ENCODE measurements at regions not wholly inside any gene's neighbourhood (a gene's known extent, or its start where the extent isn't known, plus 50 kb on each side); places are given as distances from the start of the nearest gene placed in this dataset.

GRCh38 chr5:60489856-60490255 is 210.1 kb downstream of the DEPDC1B start:
- DNase-seq (ENCODE audit: low read depth): no peak
- no peak overlapping the region for H3K4me3 ChIP-seq (ENCODE audit: low read depth, low read length)
- TF ChIP-seq, protein P1, sequence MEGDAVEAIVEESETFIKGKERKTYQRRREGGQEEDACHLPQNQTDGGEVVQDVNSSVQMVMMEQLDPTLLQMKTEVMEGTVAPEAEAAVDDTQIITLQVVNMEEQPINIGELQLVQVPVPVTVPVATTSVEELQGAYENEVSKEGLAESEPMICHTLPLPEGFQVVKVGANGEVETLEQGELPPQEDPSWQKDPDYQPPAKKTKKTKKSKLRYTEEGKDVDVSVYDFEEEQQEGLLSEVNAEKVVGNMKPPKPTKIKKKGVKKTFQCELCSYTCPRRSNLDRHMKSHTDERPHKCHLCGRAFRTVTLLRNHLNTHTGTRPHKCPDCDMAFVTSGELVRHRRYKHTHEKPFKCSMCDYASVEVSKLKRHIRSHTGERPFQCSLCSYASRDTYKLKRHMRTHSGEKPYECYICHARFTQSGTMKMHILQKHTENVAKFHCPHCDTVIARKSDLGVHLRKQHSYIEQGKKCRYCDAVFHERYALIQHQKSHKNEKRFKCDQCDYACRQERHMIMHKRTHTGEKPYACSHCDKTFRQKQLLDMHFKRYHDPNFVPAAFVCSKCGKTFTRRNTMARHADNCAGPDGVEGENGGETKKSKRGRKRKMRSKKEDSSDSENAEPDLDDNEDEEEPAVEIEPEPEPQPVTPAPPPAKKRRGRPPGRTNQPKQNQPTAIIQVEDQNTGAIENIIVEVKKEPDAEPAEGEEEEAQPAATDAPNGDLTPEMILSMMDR (IDR thresholded peaks at IDR 0.05; ENCODE audit: insufficient read depth, low read length, poor library complexity, severe bottlenecking): no peak
- H3K36me3 ChIP-seq (ENCODE audit: control insufficient read depth, insufficient read depth, low read length): no peaks in the 10 kb centered on the region
- no peaks in the 10 kb centered on the region for H3K27me3 ChIP-seq (ENCODE audit: control insufficient read depth, insufficient read depth, low read length)

GRCh38 chr5:60489377-60489776 is 210.6 kb downstream of the DEPDC1B start:
- TF ChIP-seq, protein P1 (IDR thresholded peaks at IDR 0.05; ENCODE audit: insufficient read depth, low read length, poor library complexity, severe bottlenecking): no peak
- H3K4me3 ChIP-seq (ENCODE audit: low read depth, low read length): no peak overlapping the region
- DNase-seq (ENCODE audit: low read depth): no peak
- no peaks in the 10 kb centered on the region for H3K27me3 ChIP-seq (ENCODE audit: control insufficient read depth, insufficient read depth, low read length)
- H3K36me3 ChIP-seq (ENCODE audit: control insufficient read depth, insufficient read depth, low read length): no peaks in the 10 kb centered on the region

DNA sequence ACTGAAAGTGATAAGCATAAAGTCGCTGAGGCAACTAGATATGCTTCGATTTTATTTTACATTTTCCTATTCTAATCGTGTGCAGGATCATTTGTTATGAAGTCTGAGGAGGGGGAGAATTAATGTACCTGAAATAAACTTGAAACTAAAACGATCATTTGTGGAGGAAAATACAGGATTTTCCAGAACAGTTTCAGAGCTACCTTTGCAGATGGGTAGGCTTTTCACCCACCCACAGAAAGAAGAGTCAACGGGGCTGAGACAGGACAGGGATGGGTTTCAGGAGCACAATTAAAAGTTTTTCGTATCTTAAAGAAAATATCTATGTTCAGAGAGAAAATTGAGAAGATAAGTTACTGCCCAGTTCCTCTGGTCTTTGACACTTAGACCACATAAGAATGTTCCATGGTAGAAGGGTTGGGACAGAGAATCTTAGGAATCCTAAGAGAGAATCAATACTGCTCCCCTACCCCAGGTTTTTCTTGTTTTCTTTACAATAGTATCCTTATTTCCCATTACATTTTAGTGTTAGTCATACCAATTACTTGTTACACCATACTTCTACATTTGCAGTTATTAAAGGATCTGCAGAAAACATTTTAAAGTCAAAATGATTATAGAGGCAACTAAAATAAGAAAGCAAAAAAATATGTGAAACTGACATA is 211.4 kb downstream of the DEPDC1B start:
- TF ChIP-seq, protein P1 (IDR thresholded peaks at IDR 0.05; ENCODE audit: insufficient read depth, low read length, poor library complexity, severe bottlenecking): no peak
- H3K36me3 ChIP-seq (ENCODE audit: control insufficient read depth, insufficient read depth, low read length): no peaks in the 10 kb centered on the region
- no peak overlapping the region for H3K4me3 ChIP-seq (ENCODE audit: low read depth, low read length)
- DNase-seq (ENCODE audit: low read depth): no peak
- H3K27me3 ChIP-seq (ENCODE audit: control insufficient read depth, insufficient read depth, low read length): no peaks in the 10 kb centered on the region

DNA sequence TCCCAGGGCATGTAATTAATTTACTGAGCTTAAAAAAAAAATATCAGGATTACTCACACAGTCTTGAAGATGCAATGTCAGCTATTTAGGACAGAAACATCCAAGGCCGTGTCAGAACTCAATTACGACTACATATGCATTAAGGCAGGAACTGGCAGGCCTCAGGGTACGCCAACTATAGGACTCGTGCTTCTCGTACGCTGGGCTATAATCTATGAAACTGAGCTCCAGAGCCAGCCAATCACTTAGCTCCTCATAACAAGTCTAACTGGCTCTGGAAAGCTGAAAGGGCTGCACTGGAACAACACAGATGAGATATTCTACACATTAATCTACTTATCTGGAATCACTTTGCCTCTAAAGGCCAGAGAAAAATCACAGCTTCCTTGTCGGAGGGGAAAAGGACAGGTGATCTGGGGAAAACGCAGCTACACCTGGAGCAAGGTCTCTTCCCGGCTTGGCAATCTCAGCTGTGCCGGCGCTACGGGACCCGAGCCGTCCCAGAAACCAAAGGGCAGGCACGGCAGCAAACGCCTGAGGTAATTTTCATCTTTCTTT is 212.0 kb downstream of the DEPDC1B start:
- DNase-seq (ENCODE audit: low read depth): no peak
- no peak overlapping the region for H3K4me3 ChIP-seq (ENCODE audit: low read depth, low read length)
- H3K27me3 ChIP-seq (ENCODE audit: control insufficient read depth, insufficient read depth, low read length): no peaks in the 10 kb centered on the region
- no peaks in the 10 kb centered on the region for H3K36me3 ChIP-seq (ENCODE audit: control insufficient read depth, insufficient read depth, low read length)
- TF ChIP-seq, protein P1 (IDR thresholded peaks at IDR 0.05; ENCODE audit: insufficient read depth, low read length, poor library complexity, severe bottlenecking): no peak

DNA sequence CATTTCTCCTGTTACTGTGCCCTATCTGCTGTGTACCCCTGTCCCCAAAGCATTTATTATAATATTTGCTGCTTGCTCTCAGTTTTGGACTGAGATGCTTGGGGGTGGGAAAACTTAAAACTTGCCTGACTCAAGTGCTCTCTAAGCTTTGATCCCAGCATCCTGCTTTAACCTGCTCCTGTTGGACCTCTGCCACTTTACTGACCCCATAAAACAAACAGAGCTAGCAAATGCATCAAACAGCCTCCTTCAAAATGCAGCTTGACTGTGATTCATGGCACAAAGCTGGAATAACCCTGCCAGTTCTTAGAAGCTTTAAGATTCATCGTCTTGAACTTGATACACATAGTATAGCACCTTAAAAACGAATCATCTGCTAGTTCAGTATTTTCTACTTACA is 212.5 kb downstream of the DEPDC1B start:
- no peak for DNase-seq (ENCODE audit: low read depth)
- H3K27me3 ChIP-seq (ENCODE audit: control insufficient read depth, insufficient read depth, low read length): no peaks in the 10 kb centered on the region
- TF ChIP-seq, protein P1 (IDR thresholded peaks at IDR 0.05; ENCODE audit: insufficient read depth, low read length, poor library complexity, severe bottlenecking): no peak
- no peaks in the 10 kb centered on the region for H3K36me3 ChIP-seq (ENCODE audit: control insufficient read depth, insufficient read depth, low read length)
- H3K4me3 ChIP-seq (ENCODE audit: low read depth, low read length): no peak overlapping the region

DNA sequence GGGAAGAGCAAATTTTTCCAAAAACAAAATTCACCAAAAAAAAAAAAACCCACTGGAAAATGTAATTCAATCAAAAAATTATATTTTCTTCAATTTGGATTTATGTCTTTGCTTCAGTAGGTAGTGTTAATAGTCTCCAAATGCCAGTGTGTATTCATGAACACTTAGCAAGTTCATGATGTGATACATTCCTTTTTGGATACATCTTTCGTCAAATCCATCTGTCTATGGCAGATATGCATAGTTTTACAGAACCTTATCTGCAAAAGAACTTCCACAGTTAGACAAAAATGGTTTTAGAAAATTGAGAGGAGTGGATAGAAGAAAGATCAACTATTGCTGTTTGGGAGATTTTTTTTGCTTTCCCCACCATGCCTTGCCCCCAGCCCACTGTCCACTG is 214.6 kb downstream of the DEPDC1B start:
- H3K27me3 ChIP-seq (ENCODE audit: control insufficient read depth, insufficient read depth, low read length): no peaks in the 10 kb centered on the region
- H3K36me3 ChIP-seq (ENCODE audit: control insufficient read depth, insufficient read depth, low read length): no peaks in the 10 kb centered on the region
- DNase-seq (ENCODE audit: low read depth): no peak
- TF ChIP-seq, protein P1 (IDR thresholded peaks at IDR 0.05; ENCODE audit: insufficient read depth, low read length, poor library complexity, severe bottlenecking): no peak
- H3K4me3 ChIP-seq (ENCODE audit: low read depth, low read length): no peak overlapping the region

All from kidney epithelial cell (primary cell).